Neural cell (in vitro differentiated cells): ENCODE measurements at regions not wholly inside any gene's neighbourhood (a gene's known extent, or its start where the extent isn't known, plus 50 kb on each side); places are given as distances from the start of the nearest gene placed in this dataset.
"Not testable (repeated sequence)": the region's sequence is repeated elsewhere in the genome, so short reads cannot be mapped to it uniquely, and the experiment has no call there.

ENCODE experiments used
- EP300 ChIP-seq: fragments of 450-650 bp; conservative IDR thresholded peaks from 2 replicates; pipeline ENCODE4 v1.6.1; 2014; ENCODE audit warnings: antibody characterized with exemption, mild to moderate bottlenecking, moderate library complexity; ENCODE audit not compliant: poor library complexity, severe bottlenecking
- EZH2 ChIP-seq: fragments of 200-600, 300-800 bp; shearing (Covaris generic), sonication (generic); IDR thresholded peaks from 2 replicates; pipeline ENCODE4 v1.6.1; 2014; ENCODE audit warnings: antibody characterized with exemption, low read length, borderline replicate concordance, mild to moderate bottlenecking; ENCODE audit not compliant: insufficient read depth, poor library complexity, severe bottlenecking
- MXI1 ChIP-seq: fragments of 450-650 bp; conservative IDR thresholded peaks from 2 replicates; pipeline ENCODE4 v1.6.1; 2014; ENCODE audit warnings: antibody characterized with exemption, mild to moderate bottlenecking; ENCODE audit not compliant: poor library complexity, severe bottlenecking
- POLR2AphosphoS5 ChIP-seq: IDR thresholded peaks from 2 replicates; pipeline ENCODE4 v1.6.1; 2012
- RAD21 ChIP-seq: fragments of 450-650 bp; conservative IDR thresholded peaks from 2 replicates; pipeline ENCODE4 v1.6.1; 2014; ENCODE audit warnings: antibody characterized with exemption, mild to moderate bottlenecking, moderate library complexity
- TAF1 ChIP-seq: IDR thresholded peaks from 2 replicates; pipeline ENCODE4 v1.6.1; 2012; ENCODE audit warnings: low read depth
- TF ChIP-seq, protein P1 (sequence below): fragments of 450-650 bp; IDR thresholded peaks from 2 replicates; pipeline ENCODE4 v1.5.1; 2014; ENCODE audit warnings: antibody characterized with exemption, mild to moderate bottlenecking, moderate library complexity; ENCODE audit not compliant: poor library complexity, severe bottlenecking

GRCh38 chr5:11392-11791, 80.6 kb upstream of the PLEKHG4B start:
- TF ChIP-seq, protein P1, sequence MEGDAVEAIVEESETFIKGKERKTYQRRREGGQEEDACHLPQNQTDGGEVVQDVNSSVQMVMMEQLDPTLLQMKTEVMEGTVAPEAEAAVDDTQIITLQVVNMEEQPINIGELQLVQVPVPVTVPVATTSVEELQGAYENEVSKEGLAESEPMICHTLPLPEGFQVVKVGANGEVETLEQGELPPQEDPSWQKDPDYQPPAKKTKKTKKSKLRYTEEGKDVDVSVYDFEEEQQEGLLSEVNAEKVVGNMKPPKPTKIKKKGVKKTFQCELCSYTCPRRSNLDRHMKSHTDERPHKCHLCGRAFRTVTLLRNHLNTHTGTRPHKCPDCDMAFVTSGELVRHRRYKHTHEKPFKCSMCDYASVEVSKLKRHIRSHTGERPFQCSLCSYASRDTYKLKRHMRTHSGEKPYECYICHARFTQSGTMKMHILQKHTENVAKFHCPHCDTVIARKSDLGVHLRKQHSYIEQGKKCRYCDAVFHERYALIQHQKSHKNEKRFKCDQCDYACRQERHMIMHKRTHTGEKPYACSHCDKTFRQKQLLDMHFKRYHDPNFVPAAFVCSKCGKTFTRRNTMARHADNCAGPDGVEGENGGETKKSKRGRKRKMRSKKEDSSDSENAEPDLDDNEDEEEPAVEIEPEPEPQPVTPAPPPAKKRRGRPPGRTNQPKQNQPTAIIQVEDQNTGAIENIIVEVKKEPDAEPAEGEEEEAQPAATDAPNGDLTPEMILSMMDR = not testable (repeated sequence)
- not testable (repeated sequence) for TF ChIP-seq TAF1, EP300, EZH2, RAD21, MXI1, POLR2AphosphoS5
